ENCODE measurements at regions not wholly inside any gene's neighbourhood (a gene's known extent, or its start where the extent isn't known, plus 50 kb on each side); places are given as distances from the start of the nearest gene placed in this dataset.

GRCh38 chr18:78525366-78526111 lies 454.1 kb upstream of the SALL3 start:
- H2AFZ ChIP-seq (ENCODE audit: low read depth, low read length) = no peak overlapping the region
- TF ChIP-seq EZH2 (IDR thresholded peaks at IDR 0.05; ENCODE audit: borderline replicate concordance, low read depth, low read length, severe bottlenecking) (no peak), CTCF (IDR thresholded peaks at IDR 0.05; ENCODE audit: borderline replicate concordance, extremely low read depth, low read length, poor library complexity, severe bottlenecking) (no peak)
- no peaks in the 10 kb centered on the region for H3K79me2 ChIP-seq (ENCODE audit: insufficient read depth, low read length)
- no peaks in the 10 kb centered on the region for H3K27me3 ChIP-seq (ENCODE audit: insufficient read depth, low read length, poor library complexity)
- H3K4me2 ChIP-seq (ENCODE audit: insufficient read depth, low read length) = no peak overlapping the region
- no peaks in the 10 kb centered on the region for H3K4me1 ChIP-seq (ENCODE audit: insufficient read depth, low read length)
- no peak overlapping the region for H3K27ac ChIP-seq (ENCODE audit: low read length)
- no peak for ATAC-seq (ENCODE audit: insufficient read depth, low read depth)
- H3K4me3 ChIP-seq (ENCODE audit: low read depth in 1 of 2, low read length in 2 of 2) = no peak overlapping the region
- H3K9me3 ChIP-seq (ENCODE audit: insufficient read depth, low read length, severe bottlenecking) = no peaks in the 10 kb centered on the region
- no peak overlapping the region for H3K9ac ChIP-seq (ENCODE audit: low read depth, low read length)
- H4K20me1 ChIP-seq (ENCODE audit: insufficient read depth, low read length) = no peaks in the 10 kb centered on the region
- no peaks in the 10 kb centered on the region for H3K36me3 ChIP-seq (ENCODE audit: insufficient read depth, low read length)
- no peak for DNase-seq

- Histone ChIP-seq H4K20me1 (ENCODE audit: insufficient read depth, low read length) (no peaks in the 10 kb centered on the region), H3K9ac (ENCODE audit: low read depth, low read length) (no peak overlapping the region), H3K27ac (ENCODE audit: low read length) (no peak overlapping the region), H3K4me2 (ENCODE audit: insufficient read depth, low read length) (no peak overlapping the region), H3K79me2 (ENCODE audit: insufficient read depth, low read length) (no peaks in the 10 kb centered on the region), H3K4me3 (ENCODE audit: low read depth in 1 of 2, low read length in 2 of 2) (no peak overlapping the region), H2AFZ (ENCODE audit: low read depth, low read length) (no peak overlapping the region), H3K4me1 (ENCODE audit: insufficient read depth, low read length) (no peaks in the 10 kb centered on the region), H3K27me3 (ENCODE audit: insufficient read depth, low read length, poor library complexity) (no peaks in the 10 kb centered on the region), H3K9me3 (ENCODE audit: insufficient read depth, low read length, severe bottlenecking) (no peaks in the 10 kb centered on the region), H3K36me3 (ENCODE audit: insufficient read depth, low read length) (no peaks in the 10 kb centered on the region)
- DNase-seq = no peak
- no peak for TF ChIP-seq CTCF (IDR thresholded peaks at IDR 0.05; ENCODE audit: borderline replicate concordance, extremely low read depth, low read length, poor library complexity, severe bottlenecking)
- no peak for TF ChIP-seq EZH2 (IDR thresholded peaks at IDR 0.05; ENCODE audit: borderline replicate concordance, low read depth, low read length, severe bottlenecking)
- ATAC-seq (ENCODE audit: insufficient read depth, low read depth) = no peak
Observed at GRCh38 chr18:78526275-78526674, 453.3 kb upstream of the SALL3 start.

- Histone ChIP-seq H3K27me3 (ENCODE audit: insufficient read depth, low read length, poor library complexity) (no peaks in the 10 kb centered on the region), H2AFZ (ENCODE audit: low read depth, low read length) (no peak overlapping the region), H3K79me2 (ENCODE audit: insufficient read depth, low read length) (no peaks in the 10 kb centered on the region), H3K9me3 (ENCODE audit: insufficient read depth, low read length, severe bottlenecking) (no peaks in the 10 kb centered on the region), H3K36me3 (ENCODE audit: insufficient read depth, low read length) (no peaks in the 10 kb centered on the region), H4K20me1 (ENCODE audit: insufficient read depth, low read length) (no peaks in the 10 kb centered on the region), H3K4me1 (ENCODE audit: insufficient read depth, low read length) (no peaks in the 10 kb centered on the region), H3K4me3 (ENCODE audit: low read depth in 1 of 2, low read length in 2 of 2) (no peak overlapping the region), H3K9ac (ENCODE audit: low read depth, low read length) (no peak overlapping the region), H3K4me2 (ENCODE audit: insufficient read depth, low read length) (no peak overlapping the region), H3K27ac (ENCODE audit: low read length) (no peak overlapping the region)
- TF ChIP-seq EZH2 (IDR thresholded peaks at IDR 0.05; ENCODE audit: borderline replicate concordance, low read depth, low read length, severe bottlenecking) (no peak), CTCF (IDR thresholded peaks at IDR 0.05; ENCODE audit: borderline replicate concordance, extremely low read depth, low read length, poor library complexity, severe bottlenecking) (no peak)
- no peak for DNase-seq
- ATAC-seq (ENCODE audit: insufficient read depth, low read depth) = no peak
Observed at GRCh38 chr18:78526923-78527711, 452.5 kb upstream of the SALL3 start.

Data from DND-41 (cell line).